HCT116 (cell line): ENCODE measurements at regions not wholly inside any gene's neighbourhood (a gene's known extent, or its start where the extent isn't known, plus 50 kb on each side); places are given as distances from the start of the nearest gene placed in this dataset.

Source experiments
- ATAC-seq: fragments of 200-7000 bp; cut with Tn5 transposase; 2 replicates; pipeline ENCODE4 v1.9.1; 2020; ENCODE audit warnings: mild to moderate bottlenecking, moderate library complexity
- BruUV-seq: library from RNA; stranded (reverse); fragments of 400-500 nt; replicated peaks from 2 replicates; lab custom pipeline; 2021; lab: Mats Ljungman, UMichigan
- CTCF ChIA-PET: fragments of 300-600 bp; sonication (Branson Sonifier 250); formaldehyde crosslinking; loops from one replicate; lab custom pipeline; 2021; ENCODE audit warnings: antibody characterized with exemption; lab: Charles Lee
- POLR2A ChIA-PET: fragments of 300-600, 350-600 bp; sonication (Branson Sonifier 250); formaldehyde crosslinking; loops from one replicate; lab custom pipeline; 2021; ENCODE audit warnings: antibody characterized with exemption; lab: Charles Lee
- RAD21 ChIA-PET, 2 experiments: fragments of 300-600 bp; sonication (Branson Sonifier 250); formaldehyde crosslinking; loops; one replicate each; lab custom pipeline; 2023; ENCODE audit warnings: low total read pairs in 2 of 2; ENCODE audit not compliant: uncharacterized antibody in 2 of 2, unreplicated experiment in 2 of 2, low non-redundant PET in 1 of 2; lab: Charles Lee
- DNase-seq: peaks from one replicate; pipeline ENCODE4 v3.0.0-alpha.2; 2010; ENCODE audit warnings: low read depth, low spot score
- H2AFZ ChIP-seq: fragments of 200-600 bp; shearing (Covaris generic), sonication (generic); 2 replicates; pipeline ENCODE4 v1.6.1; 2017; ENCODE audit warnings: low read depth, mixed run types, mixed read lengths, antibody characterized with exemption, low read length; ENCODE audit not compliant: poor library complexity, severe bottlenecking
- H3K27ac ChIP-seq: 2 replicates; pipeline ENCODE4 v1.5.1; 2012; ENCODE audit warnings: low read depth, low read length
- H3K27me3 ChIP-seq: fragments of 200-600 bp; sonication (generic); 2 replicates; pipeline ENCODE4 v1.6.1; 2016; ENCODE audit warnings: mixed run types, low read length, mixed read lengths; ENCODE audit not compliant: insufficient read depth
- H3K36me3 ChIP-seq, 2 experiments: fragments of 200-500 bp in 1 of 2; fragments of 200-600 bp in 1 of 2; sonication (Bioruptor generic) in 1 of 2; sonication (generic) in 1 of 2; 2 replicates each; pipeline versions ENCODE4 v1.5.1 to v1.6.1; 2014 to 2016; ENCODE audit warnings: low read length in 2 of 2, inconsistent platforms in 1 of 2, mixed read lengths in 1 of 2, mixed run types in 1 of 2; ENCODE audit not compliant: insufficient read depth in 2 of 2, control insufficient read depth in 1 of 2
- H3K4me1 ChIP-seq, 2 experiments: fragments of 200-600 bp in 1 of 2; sonication (generic) in 1 of 2; 2 replicates each; pipeline versions ENCODE4 v1.5.1 to v1.6.1; 2012 to 2017; ENCODE audit warnings: low read length in 2 of 2, inconsistent platforms in 1 of 2, mild to moderate bottlenecking in 1 of 2, mixed read lengths in 1 of 2, mixed run types in 1 of 2, moderate library complexity in 1 of 2; ENCODE audit not compliant: insufficient read depth in 2 of 2, control insufficient read depth in 1 of 2
- H3K4me2 ChIP-seq: fragments of 200-600 bp; sonication (generic); 2 replicates; pipeline ENCODE4 v1.6.1; 2017; ENCODE audit warnings: mixed run types, low read length, mixed read lengths
- H3K4me3 ChIP-seq, 2 experiments: fragments of 200-600 bp in 1 of 2; sonication (generic) in 1 of 2; replicated peaks in 1 of 2; 2 replicates each; pipeline ENCODE4 v1.5.1; 2011 to 2016; ENCODE audit warnings: low read length in 2 of 2, control low read depth in 1 of 2, low read depth in 1 of 2, mild to moderate bottlenecking in 1 of 2, mixed read lengths in 1 of 2, mixed run types in 1 of 2
- H3K79me2 ChIP-seq: fragments of 200-600 bp; sonication (generic); 2 replicates; pipeline ENCODE4 v1.6.1; 2017; ENCODE audit warnings: mild to moderate bottlenecking, mixed run types, low read length, moderate library complexity, mixed read lengths; ENCODE audit not compliant: insufficient read depth
- H3K9ac ChIP-seq: fragments of 200-600 bp; sonication (generic); 2 replicates; pipeline ENCODE4 v1.6.1; 2016; ENCODE audit warnings: low read length, mixed read lengths
- H3K9me2 ChIP-seq: fragments of 200-600 bp; sonication (generic), shearing (Covaris generic); 2 replicates; pipeline ENCODE4 v1.6.1; 2017; ENCODE audit warnings: mixed run types, mild to moderate bottlenecking, moderate library complexity; ENCODE audit not compliant: insufficient read depth
- H3K9me3 ChIP-seq, 2 experiments: fragments of 200-500 bp in 1 of 2; fragments of 200-600 bp in 1 of 2; sonication (Bioruptor generic) in 1 of 2; sonication (generic) in 1 of 2; 2 replicates each; pipeline ENCODE4 v1.6.1; 2014 to 2017; ENCODE audit warnings: low read length in 2 of 2, mixed read lengths in 2 of 2, inconsistent platforms in 1 of 2, low read depth in 1 of 2, mild to moderate bottlenecking in 1 of 2, mixed run types in 1 of 2, moderate library complexity in 1 of 2; ENCODE audit not compliant: control insufficient read depth in 1 of 2, insufficient read depth in 1 of 2
- H4K20me1 ChIP-seq: fragments of 200-600 bp; sonication (generic), shearing (Covaris generic); 2 replicates; pipeline ENCODE4 v1.6.1; 2017; ENCODE audit warnings: mixed run types, mild to moderate bottlenecking, moderate library complexity; ENCODE audit not compliant: insufficient read depth
- EZH2 ChIP-seq: fragments of 200-600 bp; sonication (generic); IDR thresholded peaks from 2 replicates; pipeline ENCODE4 v1.6.1; 2017; ENCODE audit warnings: antibody characterized with exemption, mixed run types
- EZH2phosphoT487 ChIP-seq: fragments of 200-600 bp; IDR thresholded peaks from 2 replicates; pipeline ENCODE4 v1.6.1; 2018; ENCODE audit warnings: antibody characterized with exemption, borderline replicate concordance
- FOSL1 ChIP-seq: IDR thresholded peaks from 2 replicates; pipeline ENCODE4 v1.6.1; 2012; ENCODE audit warnings: low read depth
- POLR2A ChIP-seq: IDR thresholded peaks from 2 replicates; pipeline ENCODE4 v1.7.0; 2011; ENCODE audit warnings: borderline replicate concordance; ENCODE audit not compliant: insufficient read depth, insufficient read length; ENCODE audit errors: extremely low read depth
- RAD21 ChIP-seq: IDR thresholded peaks from 2 replicates; pipeline ENCODE4 v1.6.1; 2012; ENCODE audit warnings: low read depth, mild to moderate bottlenecking
- SP1 ChIP-seq: IDR thresholded peaks from 2 replicates; pipeline ENCODE4 v1.6.1; 2012; ENCODE audit warnings: low read depth
- SRF ChIP-seq: IDR thresholded peaks from 2 replicates; pipeline ENCODE4 v1.6.1; 2012; ENCODE audit warnings: low read depth
- ZBTB33 ChIP-seq: IDR thresholded peaks from 2 replicates; pipeline ENCODE4 v1.6.1; 2011; ENCODE audit warnings: mild to moderate bottlenecking, low read length, moderate library complexity; ENCODE audit not compliant: insufficient replicate concordance; ENCODE audit errors: extremely low read depth
- ZFX ChIP-seq: fragments of 450-650 bp; IDR thresholded peaks from 2 replicates; pipeline ENCODE4 v1.6.1; 2017
- ZNF274 ChIP-seq: fragments of 200-500 bp; sonication (Bioruptor generic); IDR thresholded peaks from 2 replicates; pipeline ENCODE4 v1.6.1; 2014; ENCODE audit warnings: mild to moderate bottlenecking, low read depth, low read length, inconsistent platforms
- intact Hi-C: fragments of 100-400 bp; cut with micrococcal nuclease; formaldehyde crosslinking; loops from 2 replicates; pipeline ENCODE4 v1.10.0; 2022
- TF ChIP-seq, protein P1 (sequence below): IDR thresholded peaks from 2 replicates; pipeline ENCODE4 v1.6.1; 2012
- TF ChIP-seq, protein P2 (sequence below): IDR thresholded peaks from 2 replicates; pipeline ENCODE4 v1.6.1; 2012

- TF ChIP-seq FOSL1 = no peak
- no peak for TF ChIP-seq ZFX
- no peak for TF ChIP-seq ZBTB33
- no peak for TF ChIP-seq RAD21
- no peak for TF ChIP-seq ZNF274
Observed at GRCh38 chr2:67312871-67313270, 84.3 kb upstream of the ETAA1 start (continued).

DNA sequence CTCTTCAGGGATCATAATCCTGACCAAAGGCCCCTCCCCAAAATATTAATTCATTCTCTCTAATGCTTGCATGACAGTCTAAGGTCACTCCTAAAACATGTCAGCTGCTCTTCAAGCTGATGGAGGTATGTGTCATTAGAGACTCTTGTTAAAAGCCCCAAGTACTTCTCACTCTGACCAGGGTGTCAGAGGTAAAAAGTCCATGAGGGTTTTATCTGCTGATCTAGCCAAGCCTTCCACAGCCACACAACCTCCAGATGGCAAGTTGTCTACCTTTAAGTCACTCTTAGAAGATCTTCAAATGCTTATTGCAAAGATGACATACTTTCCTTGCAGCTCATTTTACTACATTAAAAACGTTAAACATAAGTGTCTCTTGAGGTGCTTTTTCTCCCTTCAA is 83.6 kb upstream of the ETAA1 start:
- H3K27ac ChIP-seq = no peak overlapping the region
- no peaks in the 10 kb centered on the region for H3K9me2 ChIP-seq
- 0 out of 2 replicates have a peak, but pooled peaks cover 4% of the 10 kb centered on the region for H3K27me3 ChIP-seq
- TF ChIP-seq, protein P1, sequence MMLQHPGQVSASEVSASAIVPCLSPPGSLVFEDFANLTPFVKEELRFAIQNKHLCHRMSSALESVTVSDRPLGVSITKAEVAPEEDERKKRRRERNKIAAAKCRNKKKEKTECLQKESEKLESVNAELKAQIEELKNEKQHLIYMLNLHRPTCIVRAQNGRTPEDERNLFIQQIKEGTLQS = no peak
- TF ChIP-seq SP1 = no peak
- TF ChIP-seq, protein P2, sequence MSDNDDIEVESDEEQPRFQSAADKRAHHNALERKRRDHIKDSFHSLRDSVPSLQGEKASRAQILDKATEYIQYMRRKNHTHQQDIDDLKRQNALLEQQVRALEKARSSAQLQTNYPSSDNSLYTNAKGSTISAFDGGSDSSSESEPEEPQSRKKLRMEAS = no peak
- no peak for TF ChIP-seq EZH2phosphoT487
- no peak for TF ChIP-seq SRF
- TF ChIP-seq POLR2A = no peak
- TF ChIP-seq ZBTB33 = no peak
- no peak for TF ChIP-seq EZH2
- TF ChIP-seq RAD21 = no peak
- TF ChIP-seq FOSL1 = no peak
- no peak for TF ChIP-seq ZFX
- TF ChIP-seq, all 23 proteins: peak for 0
- ChIA-PET CTCF (no interaction called here), POLR2A (no interaction called here), RAD21 (no interaction called here)
- ATAC-seq = no peak
- Histone ChIP-seq H3K79me2 (no peaks in the 10 kb centered on the region), H3K4me1 (no peaks in the 10 kb centered on the region), H3K4me3 (no peak overlapping the region), H4K20me1 (no peaks in the 10 kb centered on the region), H2AFZ (no peak overlapping the region), H3K9me3 (no peaks in the 10 kb centered on the region), H3K36me3 (no peaks in the 10 kb centered on the region), H3K4me2 (no peak overlapping the region), H3K9ac (no peak overlapping the region)
- no peak for DNase-seq
- BruUV-seq = no TSS peak
- intact Hi-C loops = no loop called here
